Stimulated activated CD4-positive, alpha-beta T cell treated with anti-CD3 and anti-CD28 coated beads, Interleukin-15, amount 100 ng/mL, for 24 hours (primary cell): ENCODE measurements at regions not wholly inside any gene's neighbourhood (a gene's known extent, or its start where the extent isn't known, plus 50 kb on each side); places are given as distances from the start of the nearest gene placed in this dataset.
"Not testable (repeated sequence)": the region's sequence is repeated elsewhere in the genome, so short reads cannot be mapped to it uniquely, and the experiment has no call there.

Source experiments
- DNase-seq: peaks from one replicate; pipeline ENCODE4 v3.0.0-alpha.2; 2020

- no peak for DNase-seq
These were observed 124.6 kb upstream of the KCNAB1 start for GRCh38 chr3:155995525-155996370.

DNA sequence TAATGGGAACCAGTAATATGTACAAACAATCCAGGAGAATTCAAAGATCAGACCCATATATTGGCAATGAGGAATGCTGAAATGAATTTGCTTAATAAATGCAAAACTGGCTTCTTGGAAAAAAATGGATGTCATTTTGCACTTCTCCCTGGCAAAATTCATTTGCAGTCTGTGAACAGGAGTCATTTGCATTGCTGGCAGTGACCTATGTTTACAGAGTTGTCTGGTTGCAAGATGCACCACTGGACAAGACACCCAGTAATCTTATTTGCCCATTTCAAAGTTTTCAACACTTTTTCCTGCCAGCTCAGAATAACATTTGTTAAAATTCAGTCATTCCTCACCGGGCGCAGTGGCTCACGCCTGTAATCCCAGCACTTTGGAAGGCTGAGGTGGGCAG lies 123.5 kb upstream of the KCNAB1 start:
- DNase-seq: no peak

GRCh38 chr3:155998173-155998572 lies 122.2 kb upstream of the KCNAB1 start:
- not testable (repeated sequence) for DNase-seq

DNA sequence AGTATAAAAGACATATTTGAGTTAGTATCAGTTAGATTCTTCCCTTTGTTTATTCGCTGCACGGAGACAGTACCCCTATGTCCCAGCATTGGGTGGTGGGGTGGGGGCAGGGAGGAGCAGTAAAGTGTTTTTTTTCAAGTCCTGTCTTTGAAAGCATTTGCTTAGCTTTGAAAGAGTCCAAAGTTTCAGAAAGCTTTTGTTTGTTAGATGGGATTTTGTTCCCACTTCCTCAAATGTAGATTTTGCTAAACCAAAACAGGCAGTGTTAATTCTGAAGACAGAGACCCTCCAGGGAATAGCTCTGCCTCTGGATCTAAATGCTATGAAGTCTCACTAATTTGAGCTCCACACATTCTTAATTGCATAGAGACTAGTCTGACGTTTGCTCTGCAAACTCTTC lies 114.6 kb upstream of the KCNAB1 start:
- no peak for DNase-seq

DNA sequence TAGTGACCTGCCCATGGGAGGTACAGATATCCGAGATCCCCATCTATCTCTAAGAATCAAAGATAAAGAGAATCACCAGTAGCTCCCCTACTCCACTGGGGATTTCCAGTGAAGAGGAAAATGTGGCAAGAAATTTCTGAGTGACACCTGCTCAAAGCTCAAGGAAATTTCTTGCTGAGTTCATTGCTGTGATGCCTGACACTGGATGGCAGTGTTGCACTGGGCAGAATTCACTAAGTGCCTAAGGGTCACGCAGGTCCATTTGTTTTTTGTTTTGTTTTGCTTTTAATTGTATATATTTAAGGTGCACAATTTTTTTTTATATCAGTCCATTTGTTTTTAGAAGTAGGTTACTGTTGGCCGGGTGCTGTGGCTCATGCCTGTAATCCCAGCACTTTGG lies 109.5 kb upstream of the KCNAB1 start:
- DNase-seq: no peak

GRCh38 chr3:156014489-156014888 lies 105.9 kb upstream of the KCNAB1 start:
- DNase-seq: no peak

DNA sequence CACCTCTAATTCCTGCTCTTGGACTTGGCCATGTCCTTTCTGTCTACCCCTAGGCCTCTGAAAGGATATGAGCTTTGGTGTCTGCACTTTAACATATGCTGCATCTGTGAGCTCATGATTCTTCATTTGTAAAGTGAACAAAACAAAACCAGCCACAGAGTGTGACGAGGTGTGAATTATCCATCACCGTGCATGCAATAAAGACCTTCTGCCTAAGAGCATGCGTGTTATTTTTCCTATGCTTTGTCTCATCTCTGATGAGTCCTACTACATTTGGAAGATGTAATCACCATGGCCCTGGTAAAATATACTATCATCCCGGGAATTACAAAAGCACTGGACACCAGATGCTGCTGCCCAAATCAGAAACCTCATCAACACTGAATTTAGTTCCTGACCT lies 103.5 kb upstream of the KCNAB1 start:
- DNase-seq: no peak

- no peak for DNase-seq
These were observed 102.9 kb upstream of the KCNAB1 start for GRCh38 chr3:156017352-156018030.

DNA sequence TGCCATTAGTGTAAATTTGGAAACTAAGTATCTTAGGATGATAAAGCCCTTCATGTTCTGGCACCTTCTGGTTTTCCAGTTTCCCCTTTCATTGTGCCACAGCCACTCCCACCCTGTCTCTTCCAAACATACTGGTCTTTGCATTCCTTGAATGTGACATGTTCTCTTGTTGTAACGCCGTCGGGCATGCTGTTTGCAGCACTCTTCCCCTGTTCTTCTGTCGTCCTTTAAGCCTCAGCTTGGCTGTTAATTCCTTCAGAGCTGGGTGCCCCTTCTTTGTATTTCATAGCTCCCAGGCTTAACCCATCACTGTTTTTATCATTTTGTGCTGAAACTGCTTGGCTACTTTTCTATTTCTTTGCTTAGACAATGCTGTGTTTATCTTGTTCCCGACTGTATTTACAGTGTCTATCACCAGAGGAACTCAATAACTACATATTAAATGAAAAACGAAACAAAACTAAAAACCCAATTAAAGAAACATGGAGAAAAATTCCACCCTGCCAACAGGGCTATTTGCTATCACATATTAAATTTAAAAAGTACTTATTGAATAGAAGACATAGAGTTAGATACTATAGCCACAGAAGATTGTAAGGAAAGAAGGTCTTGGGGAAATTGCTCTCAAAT lies 95.4 kb upstream of the KCNAB1 start:
- no peak for DNase-seq

DNA sequence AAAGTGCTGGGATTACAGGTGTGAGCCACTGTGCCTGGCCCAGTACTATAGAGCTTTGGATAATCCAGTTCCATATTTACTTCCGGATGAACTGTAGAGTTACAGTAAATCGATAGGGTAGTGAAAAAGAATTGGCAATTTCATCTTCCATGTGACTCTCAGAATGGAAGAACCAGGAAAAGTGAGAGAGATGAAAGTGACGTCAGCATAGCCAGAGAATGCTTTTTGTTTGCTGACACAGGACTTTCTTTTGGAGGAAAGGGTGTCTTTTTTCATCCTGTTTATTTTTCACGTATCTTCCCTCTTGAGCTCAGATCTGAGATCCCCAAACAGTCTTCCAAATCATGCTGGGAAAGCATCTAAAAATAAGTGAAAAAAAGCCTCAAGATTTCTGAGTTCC lies 91.2 kb upstream of the KCNAB1 start:
- DNase-seq: no peak

- DNase-seq: no peak
These were observed 89.7 kb upstream of the KCNAB1 start for GRCh38 chr3:156030723-156031122.

- no peak for DNase-seq
These were observed 87.0 kb upstream of the KCNAB1 start for GRCh38 chr3:156033428-156033827.

DNA sequence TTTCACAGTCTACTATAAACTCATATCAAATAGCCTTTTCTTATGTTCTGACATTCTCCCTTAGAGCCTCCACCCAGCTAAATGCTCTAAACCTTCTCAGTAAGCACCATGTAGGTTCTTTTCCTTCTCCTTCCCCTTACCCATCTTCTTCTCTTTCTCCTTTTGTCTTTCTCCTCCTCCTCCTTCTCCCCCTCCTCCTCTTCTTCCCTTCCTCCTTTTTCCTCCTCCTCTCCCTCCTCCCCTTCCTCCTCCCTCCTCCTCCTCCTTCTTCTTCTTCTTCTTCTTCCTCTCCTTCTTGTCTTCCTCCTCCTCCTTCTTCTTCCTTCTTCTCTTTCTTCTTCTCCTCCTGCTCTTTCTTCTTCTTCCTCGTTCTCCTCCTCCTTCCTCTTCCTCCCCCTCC lies 85.2 kb upstream of the KCNAB1 start:
- no peak for DNase-seq

- no peak for DNase-seq
These were observed 83.9 kb upstream of the KCNAB1 start for GRCh38 chr3:156036258-156037053.

- DNase-seq: no peak
These were observed 83.0 kb upstream of the KCNAB1 start for GRCh38 chr3:156037356-156037755.

GRCh38 chr3:156038869-156039268 lies 81.5 kb upstream of the KCNAB1 start:
- DNase-seq: no peak

DNA sequence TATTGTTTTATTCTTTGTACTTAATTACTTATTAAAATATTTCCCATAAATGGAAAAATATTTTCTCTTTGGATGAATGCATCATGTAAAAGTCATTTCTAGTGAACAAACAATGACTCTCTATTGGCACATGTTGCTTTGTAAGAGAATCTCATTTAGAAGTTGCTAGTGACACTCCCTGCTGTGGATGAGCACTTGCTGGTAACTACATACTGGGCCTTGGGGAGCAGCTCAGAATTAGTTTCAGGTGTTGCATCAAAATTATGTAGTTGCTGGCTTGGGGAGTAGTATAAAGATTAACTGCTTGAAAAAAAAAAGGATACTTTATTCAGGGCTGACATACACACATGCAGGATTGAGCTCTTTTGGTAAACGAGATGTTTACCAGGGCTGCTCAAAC lies 80.3 kb upstream of the KCNAB1 start:
- DNase-seq: no peak

DNA sequence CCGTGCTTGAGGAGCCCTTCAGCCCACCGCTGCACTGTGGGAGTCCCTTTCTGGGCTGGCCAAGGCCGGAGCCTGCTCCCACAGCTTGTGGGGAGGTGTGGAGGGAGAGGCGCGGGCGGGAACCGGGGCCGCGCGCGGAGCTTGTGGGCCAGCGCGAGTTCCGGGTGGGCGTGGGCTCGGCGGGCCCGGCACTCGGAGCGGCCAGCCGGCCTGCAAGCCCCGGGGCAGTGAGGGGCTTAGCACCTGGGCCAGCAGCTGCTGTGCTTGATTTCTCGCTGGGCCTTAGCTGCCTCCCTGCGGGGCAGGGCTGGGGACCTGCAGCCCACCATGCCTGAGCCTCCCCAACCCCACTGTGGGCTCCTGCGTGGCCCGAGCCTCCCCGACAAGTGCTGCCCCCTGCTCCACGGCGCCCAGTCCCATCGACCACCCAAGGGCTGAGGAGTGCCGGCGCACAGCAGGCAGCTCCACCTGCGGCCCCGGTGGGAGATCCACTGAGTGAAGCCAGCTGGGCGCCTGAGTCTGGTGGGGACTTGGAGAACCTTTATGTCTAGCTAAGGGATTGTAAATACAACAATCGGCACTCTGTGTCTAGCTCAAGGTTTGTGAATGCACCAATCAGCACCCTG lies 79.0 kb upstream of the KCNAB1 start:
- DNase-seq: not testable (repeated sequence)

GRCh38 chr3:156041856-156042255 lies 78.5 kb upstream of the KCNAB1 start:
- DNase-seq: not testable (repeated sequence)

DNA sequence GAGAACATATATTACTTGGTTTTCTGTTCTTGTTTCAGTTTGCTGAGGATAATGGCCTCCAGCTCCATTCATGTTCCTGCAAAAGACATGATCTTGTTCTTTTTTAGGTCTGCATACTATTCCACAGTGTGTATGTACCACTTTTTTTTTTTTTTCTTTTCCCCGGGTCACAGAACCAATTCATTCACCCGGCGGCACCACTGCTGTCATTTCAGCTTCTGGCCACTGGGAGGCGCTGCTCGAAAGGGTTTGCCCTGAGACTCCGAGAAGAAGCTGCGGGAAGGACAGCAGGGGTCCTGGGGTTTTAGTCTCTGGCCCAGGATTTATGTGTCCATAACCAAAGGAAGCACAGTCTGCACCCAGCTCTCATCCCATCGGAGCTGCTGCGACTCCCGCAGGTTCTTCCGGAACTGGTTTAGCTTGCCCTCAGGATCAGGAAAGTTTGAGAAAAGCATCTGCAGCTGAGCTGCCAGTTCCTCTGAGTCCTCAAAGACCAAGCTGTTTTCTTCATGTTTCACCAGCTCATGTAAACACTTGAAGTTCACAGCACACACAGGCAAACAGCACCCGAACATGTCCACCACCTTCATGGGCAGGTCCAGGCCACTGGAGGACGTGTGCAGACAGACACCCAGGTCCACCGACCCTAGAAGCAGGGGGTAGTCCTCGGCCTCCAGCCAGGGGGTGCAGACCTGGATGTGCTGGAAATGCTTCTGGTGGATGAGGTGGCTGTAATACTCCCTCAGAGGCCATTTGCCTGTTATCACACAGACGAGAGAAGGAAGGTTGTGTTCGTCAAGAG lies 76.3 kb upstream of the KCNAB1 start:
- peak; percentile 59 for DNase-seq

DNA sequence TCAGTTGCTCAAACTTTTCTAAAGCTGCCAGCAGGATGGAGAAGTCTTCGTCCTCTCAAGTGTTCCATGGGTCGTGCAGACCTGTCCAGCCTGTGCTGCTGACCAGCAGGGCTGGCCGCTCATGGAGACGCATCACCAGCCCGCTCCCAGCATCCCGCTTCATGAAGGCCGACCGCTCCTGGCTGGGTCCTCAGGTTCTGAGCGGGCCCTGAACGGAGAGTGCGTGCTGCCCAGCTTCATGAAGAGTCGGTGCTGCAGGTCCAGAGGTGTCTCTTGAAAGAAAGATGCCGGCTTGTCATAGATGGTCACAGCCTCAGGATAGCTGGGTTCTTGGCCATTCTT lies 75.8 kb upstream of the KCNAB1 start:
- no peak for DNase-seq

DNA sequence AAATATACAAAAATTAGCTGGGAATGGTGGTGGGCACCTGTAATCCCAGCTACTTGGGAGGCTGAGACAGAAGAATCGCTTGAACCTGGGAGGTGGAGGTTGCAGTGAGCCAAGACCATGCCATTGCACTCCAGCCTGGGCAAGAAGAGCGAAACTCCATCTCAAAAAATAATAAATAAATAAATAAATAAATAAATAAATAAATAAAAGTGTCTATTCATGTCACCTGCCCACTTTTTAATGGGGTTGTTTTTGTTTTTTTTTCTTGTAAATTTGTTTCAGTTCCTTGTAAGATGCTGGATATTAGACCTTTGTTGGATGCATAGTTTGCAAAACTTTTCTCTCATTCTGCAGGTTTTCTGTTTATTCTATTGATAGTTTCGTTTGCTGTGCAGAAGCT lies 71.9 kb upstream of the KCNAB1 start:
- DNase-seq: not testable (repeated sequence)
